Esophagus squamous epithelium (tissue), 4 donors: ENCODE measurements at regions not wholly inside any gene's neighbourhood (a gene's known extent, or its start where the extent isn't known, plus 50 kb on each side); places are given as distances from the start of the nearest gene placed in this dataset.

Source experiments
- CTCF ChIP-seq, 6 experiments: fragments of 450-650 bp in 4 of 6; fragments of 200-600 bp in 2 of 6; sonication (generic) in 2 of 6; IDR thresholded peaks; one replicate each; pipeline ENCODE4 v1.5.1; 2016 to 2019; ENCODE audit warnings: antibody characterized with exemption in 6 of 6, mild to moderate bottlenecking in 4 of 6, moderate library complexity in 4 of 6
- POLR2A ChIP-seq, 4 donors: fragments of 450-650 bp; IDR thresholded peaks; one replicate each; pipeline ENCODE4 v1.6.1; 2017; ENCODE audit warnings: antibody characterized with exemption in 4 of 4, mild to moderate bottlenecking in 4 of 4, moderate library complexity in 3 of 4

- no peak for TF ChIP-seq CTCF (IDR thresholded peaks at IDR 0.05)
- no peak for TF ChIP-seq POLR2A (IDR thresholded peaks at IDR 0.05)
Observed at GRCh38 chr9:7707934-7708333, 91.6 kb downstream of the DMAC1 start.
